ENCODE measurements at regions not wholly inside any gene's neighbourhood (a gene's known extent, or its start where the extent isn't known, plus 50 kb on each side); places are given as distances from the start of the nearest gene placed in this dataset.

DNA sequence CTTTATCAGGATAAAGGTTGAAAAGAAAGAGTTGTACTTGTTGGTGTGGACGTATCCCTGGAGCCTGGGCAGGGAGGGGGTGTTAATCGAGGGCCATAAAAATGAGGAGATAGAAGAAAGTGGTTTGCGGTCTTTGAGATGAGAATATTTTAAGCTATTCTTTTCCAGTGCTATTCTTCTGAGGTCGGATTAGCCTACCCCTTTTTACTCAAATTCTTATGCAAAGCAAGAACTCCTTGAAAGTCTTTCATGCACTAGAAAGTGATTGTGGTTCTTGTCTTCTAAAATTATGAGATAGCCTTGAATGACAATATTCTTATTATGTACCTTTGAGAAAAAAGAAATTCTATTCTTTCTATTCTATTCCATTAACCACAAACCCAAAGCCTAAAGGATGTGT lies 201.3 kb upstream of the SEMA3C start:
- no peaks in the 10 kb centered on the region for H3K79me2 ChIP-seq (ENCODE audit: control insufficient read depth, insufficient read depth, low read length)
- no peaks in the 10 kb centered on the region for H3K36me3 ChIP-seq (ENCODE audit: control insufficient read depth in 2 of 2, extremely low read depth in 1 of 2, insufficient read depth in 2 of 2, low read length in 2 of 2)
- H3K9me1 ChIP-seq (ENCODE audit: control insufficient read depth, extremely low read depth, insufficient read depth, low read length), result no peaks in the 10 kb centered on the region
- no peaks in the 10 kb centered on the region for H3K27me3 ChIP-seq (ENCODE audit: control insufficient read depth, extremely low read depth, insufficient read depth, low read length)
- H3K9me3 ChIP-seq (ENCODE audit: control insufficient read depth, low read depth, low read length), result no peaks in the 10 kb centered on the region
- H3K4me2 ChIP-seq (ENCODE audit: control insufficient read depth, extremely low read depth, insufficient read depth, low read depth, low read length), result no peak overlapping the region
- H3K9ac ChIP-seq (ENCODE audit: control insufficient read depth, extremely low read depth, insufficient read depth, low read length), result no peak overlapping the region
- no peak for FAIRE-seq
- H3K4me3 ChIP-seq (ENCODE audit: control insufficient read depth in 2 of 3, extremely low read depth in 1 of 3, insufficient read depth in 2 of 3, low read depth in 1 of 3, low read length in 3 of 3), result no peak overlapping the region
- H4K20me1 ChIP-seq (ENCODE audit: control insufficient read depth, extremely low read depth, insufficient read depth, low read length), result no peaks in the 10 kb centered on the region
- DNase-seq (ENCODE audit: low read depth, low spot score), result no peak
- H3K27ac ChIP-seq (ENCODE audit: control insufficient read depth, insufficient read depth, low read length), result no peak overlapping the region
- H2AFZ ChIP-seq (ENCODE audit: control insufficient read depth, low read length), result no peak overlapping the region
- TF ChIP-seq, protein P1, sequence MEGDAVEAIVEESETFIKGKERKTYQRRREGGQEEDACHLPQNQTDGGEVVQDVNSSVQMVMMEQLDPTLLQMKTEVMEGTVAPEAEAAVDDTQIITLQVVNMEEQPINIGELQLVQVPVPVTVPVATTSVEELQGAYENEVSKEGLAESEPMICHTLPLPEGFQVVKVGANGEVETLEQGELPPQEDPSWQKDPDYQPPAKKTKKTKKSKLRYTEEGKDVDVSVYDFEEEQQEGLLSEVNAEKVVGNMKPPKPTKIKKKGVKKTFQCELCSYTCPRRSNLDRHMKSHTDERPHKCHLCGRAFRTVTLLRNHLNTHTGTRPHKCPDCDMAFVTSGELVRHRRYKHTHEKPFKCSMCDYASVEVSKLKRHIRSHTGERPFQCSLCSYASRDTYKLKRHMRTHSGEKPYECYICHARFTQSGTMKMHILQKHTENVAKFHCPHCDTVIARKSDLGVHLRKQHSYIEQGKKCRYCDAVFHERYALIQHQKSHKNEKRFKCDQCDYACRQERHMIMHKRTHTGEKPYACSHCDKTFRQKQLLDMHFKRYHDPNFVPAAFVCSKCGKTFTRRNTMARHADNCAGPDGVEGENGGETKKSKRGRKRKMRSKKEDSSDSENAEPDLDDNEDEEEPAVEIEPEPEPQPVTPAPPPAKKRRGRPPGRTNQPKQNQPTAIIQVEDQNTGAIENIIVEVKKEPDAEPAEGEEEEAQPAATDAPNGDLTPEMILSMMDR (optimal IDR thresholded peaks at IDR 0.05 in 1 of 3, IDR thresholded peaks at IDR 0.05 in 1 of 3, conservative IDR thresholded peaks at IDR 0.05 in 1 of 3; ENCODE audit: extremely low read depth in 1 of 3, insufficient read depth in 2 of 3, low read length in 3 of 3), result no peak
- TF ChIP-seq EZH2 (IDR thresholded peaks at IDR 0.05; ENCODE audit: low read length), result no peak
- dilution Hi-C loops (cut with MboI; ENCODE audit: extremely low pct_ligation_motif_present, low sequenced_read_pairs), result no loop called here
- H3K4me1 ChIP-seq (ENCODE audit: control insufficient read depth, extremely low read depth, insufficient read depth, low read length), result no peaks in the 10 kb centered on the region

DNA sequence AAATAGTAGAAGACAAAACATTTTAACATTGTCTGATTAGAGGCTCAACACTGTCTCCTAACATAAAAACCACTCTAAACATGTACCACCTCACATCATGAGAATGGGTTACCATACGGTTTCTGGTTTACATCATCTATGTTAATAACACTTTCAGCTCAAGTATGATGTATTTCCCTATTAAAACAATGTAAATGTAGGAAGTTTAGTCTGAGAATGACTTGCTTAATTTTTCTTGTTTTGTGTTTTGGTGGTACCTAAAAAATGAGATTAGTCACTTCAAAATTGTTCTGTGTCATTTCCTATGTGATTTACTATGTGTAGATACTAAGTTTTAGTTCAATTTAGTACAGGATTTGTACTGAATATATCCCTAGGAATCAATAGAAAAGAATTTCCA lies 195.8 kb upstream of the SEMA3C start:
- no peaks in the 10 kb centered on the region for H3K9me1 ChIP-seq (ENCODE audit: control insufficient read depth, extremely low read depth, insufficient read depth, low read length)
- no peak overlapping the region for H3K9ac ChIP-seq (ENCODE audit: control insufficient read depth, extremely low read depth, insufficient read depth, low read length)
- no peak for TF ChIP-seq EZH2 (IDR thresholded peaks at IDR 0.05; ENCODE audit: low read length)
- TF ChIP-seq, protein P1 (optimal IDR thresholded peaks at IDR 0.05 in 1 of 3, IDR thresholded peaks at IDR 0.05 in 1 of 3, conservative IDR thresholded peaks at IDR 0.05 in 1 of 3; ENCODE audit: extremely low read depth in 1 of 3, insufficient read depth in 2 of 3, low read length in 3 of 3), result no peak
- dilution Hi-C loops (cut with MboI; ENCODE audit: extremely low pct_ligation_motif_present, low sequenced_read_pairs), result no loop called here
- no peaks in the 10 kb centered on the region for H4K20me1 ChIP-seq (ENCODE audit: control insufficient read depth, extremely low read depth, insufficient read depth, low read length)
- FAIRE-seq (no peak), DNase-seq (ENCODE audit: low read depth, low spot score) (no peak)
- no peaks in the 10 kb centered on the region for H3K4me1 ChIP-seq (ENCODE audit: control insufficient read depth, extremely low read depth, insufficient read depth, low read length)
- no peak overlapping the region for H2AFZ ChIP-seq (ENCODE audit: control insufficient read depth, low read length)
- H3K4me3 ChIP-seq (ENCODE audit: control insufficient read depth in 2 of 3, extremely low read depth in 1 of 3, insufficient read depth in 2 of 3, low read depth in 1 of 3, low read length in 3 of 3), result no peak overlapping the region
- H3K9me3 ChIP-seq (ENCODE audit: control insufficient read depth, low read depth, low read length), result no peaks in the 10 kb centered on the region
- H3K79me2 ChIP-seq (ENCODE audit: control insufficient read depth, insufficient read depth, low read length), result no peaks in the 10 kb centered on the region
- no peaks in the 10 kb centered on the region for H3K27me3 ChIP-seq (ENCODE audit: control insufficient read depth, extremely low read depth, insufficient read depth, low read length)
- H3K36me3 ChIP-seq (ENCODE audit: control insufficient read depth in 2 of 2, extremely low read depth in 1 of 2, insufficient read depth in 2 of 2, low read length in 2 of 2), result no peaks in the 10 kb centered on the region
- H3K4me2 ChIP-seq (ENCODE audit: control insufficient read depth, extremely low read depth, insufficient read depth, low read depth, low read length), result no peak overlapping the region
- H3K27ac ChIP-seq (ENCODE audit: control insufficient read depth, insufficient read depth, low read length), result no peak overlapping the region
